Type B pancreatic cell (in vitro differentiated cells): ENCODE measurements at regions not wholly inside any gene's neighbourhood (a gene's known extent, or its start where the extent isn't known, plus 50 kb on each side); places are given as distances from the start of the nearest gene placed in this dataset.

Source experiments
- DNase-seq: peaks from one replicate; pipeline ENCODE4 v3.0.0; 2021; ENCODE audit warnings: mixed read lengths; ENCODE audit not compliant: unreplicated experiment; ENCODE audit errors: extremely low spot score
- H3K27ac Mint-ChIP-seq: 2 replicates; pipeline ENCODE4 v1.8.0; 2021; ENCODE audit warnings: mild to moderate bottlenecking, mixed read lengths
- H3K27me3 Mint-ChIP-seq: 2 replicates; pipeline ENCODE4 v1.8.0; 2021; ENCODE audit warnings: mixed read lengths
- H3K36me3 Mint-ChIP-seq: 2 replicates; pipeline ENCODE4 v1.8.0; 2021; ENCODE audit warnings: mixed read lengths
- H3K4me1 Mint-ChIP-seq: one replicate; pipeline ENCODE4 v1.8.0; 2021; ENCODE audit warnings: mixed read lengths; ENCODE audit not compliant: unreplicated experiment
- H3K4me3 Mint-ChIP-seq: 2 replicates; pipeline ENCODE4 v1.8.0; 2021; ENCODE audit warnings: mild to moderate bottlenecking, mixed read lengths
- H3K9me3 Mint-ChIP-seq: 2 replicates; pipeline ENCODE4 v1.8.0; 2021; ENCODE audit warnings: mixed read lengths
- CTCF ChIP-seq: fragments of 200-600 bp; sonication (generic); conservative IDR thresholded peaks from 2 replicates; pipeline ENCODE4 v1.5.0; 2021; ENCODE audit warnings: antibody characterized with exemption, mild to moderate bottlenecking

- H3K9me3 Mint-ChIP-seq: no peaks in the 10 kb centered on the region
- no peaks in the 10 kb centered on the region for H3K36me3 Mint-ChIP-seq
Measured at GRCh38 chr5:107211630-107212029, 459.1 kb downstream of the EFNA5 start.

GRCh38 chr5:107208867-107209266 lies 461.9 kb downstream of the EFNA5 start:
- no peaks in the 10 kb centered on the region for H3K9me3 Mint-ChIP-seq
- no peak overlapping the region for H3K27ac Mint-ChIP-seq
- no peak for DNase-seq
- no peak for TF ChIP-seq CTCF
- no peaks in the 10 kb centered on the region for H3K27me3 Mint-ChIP-seq
- H3K4me3 Mint-ChIP-seq: no peak overlapping the region
- no peaks in the 10 kb centered on the region for H3K36me3 Mint-ChIP-seq
- H3K4me1 Mint-ChIP-seq: peaks cover 12% of the 10 kb centered on the region

More at GRCh38 chr5:107211630-107212029, 459.1 kb downstream of the EFNA5 start:
- no peak for DNase-seq
- Mint-ChIP-seq H3K4me1 (peaks cover 6% of the 10 kb centered on the region), H3K27me3 (no peaks in the 10 kb centered on the region), H3K4me3 (no peak overlapping the region), H3K27ac (no peak overlapping the region)
- TF ChIP-seq CTCF: no peak

GRCh38 chr5:107204413-107204812 lies 466.3 kb downstream of the EFNA5 start:
- no peaks in the 10 kb centered on the region for H3K27me3 Mint-ChIP-seq
- H3K4me1 Mint-ChIP-seq: peaks cover 17% of the 10 kb centered on the region
- TF ChIP-seq CTCF: no peak
- no peak overlapping the region for H3K4me3 Mint-ChIP-seq
- H3K36me3 Mint-ChIP-seq: no peaks in the 10 kb centered on the region
- no peak overlapping the region for H3K27ac Mint-ChIP-seq
- no peaks in the 10 kb centered on the region for H3K9me3 Mint-ChIP-seq
- DNase-seq: no peak

DNA sequence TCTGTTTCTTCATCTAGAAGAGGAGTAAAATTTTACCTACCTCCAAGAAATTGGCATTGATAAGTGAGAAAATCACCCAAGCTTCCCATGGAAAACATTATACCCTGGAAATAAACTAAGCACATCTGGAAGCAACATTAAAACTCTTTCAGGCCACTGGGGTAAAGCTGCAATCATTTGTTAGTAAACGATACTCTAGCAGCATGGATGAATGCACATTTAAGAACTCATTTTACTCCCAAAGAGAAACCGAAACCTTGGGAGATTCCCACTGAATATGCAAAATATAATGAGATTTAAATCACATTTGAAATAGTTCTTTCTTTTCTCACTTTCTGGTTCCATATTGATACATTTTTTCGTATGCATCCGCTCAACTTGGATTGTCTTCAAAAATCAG lies 467.5 kb downstream of the EFNA5 start:
- Mint-ChIP-seq H3K9me3 (no peaks in the 10 kb centered on the region), H3K27ac (no peak overlapping the region), H3K36me3 (no peaks in the 10 kb centered on the region), H3K4me3 (no peak overlapping the region), H3K4me1 (peaks cover 17% of the 10 kb centered on the region), H3K27me3 (no peaks in the 10 kb centered on the region)
- DNase-seq: no peak
- no peak for TF ChIP-seq CTCF

DNA sequence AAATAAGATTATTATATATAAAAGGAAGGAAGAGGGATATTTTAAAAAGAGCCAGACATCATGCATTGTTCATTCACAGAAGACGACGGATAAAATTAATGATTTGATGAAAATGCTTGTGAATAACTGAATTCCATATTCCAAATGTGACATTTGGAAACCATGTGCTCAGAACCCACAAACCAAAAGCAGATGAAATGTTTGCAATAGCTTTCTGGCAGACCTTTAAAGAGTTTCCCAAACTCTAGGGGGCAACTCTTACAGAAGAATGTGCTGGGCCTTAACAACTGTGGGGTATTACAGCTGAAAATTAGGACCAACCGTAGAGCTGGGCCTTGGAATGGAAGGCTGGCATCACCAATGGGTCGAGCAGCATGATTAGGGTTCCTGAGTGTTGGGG lies 471.0 kb downstream of the EFNA5 start:
- Mint-ChIP-seq H3K4me3 (no peak overlapping the region), H3K36me3 (no peaks in the 10 kb centered on the region), H3K27ac (no peak overlapping the region), H3K27me3 (no peaks in the 10 kb centered on the region), H3K9me3 (no peaks in the 10 kb centered on the region), H3K4me1 (peaks cover 18% of the 10 kb centered on the region)
- no peak for TF ChIP-seq CTCF
- no peak for DNase-seq

DNA sequence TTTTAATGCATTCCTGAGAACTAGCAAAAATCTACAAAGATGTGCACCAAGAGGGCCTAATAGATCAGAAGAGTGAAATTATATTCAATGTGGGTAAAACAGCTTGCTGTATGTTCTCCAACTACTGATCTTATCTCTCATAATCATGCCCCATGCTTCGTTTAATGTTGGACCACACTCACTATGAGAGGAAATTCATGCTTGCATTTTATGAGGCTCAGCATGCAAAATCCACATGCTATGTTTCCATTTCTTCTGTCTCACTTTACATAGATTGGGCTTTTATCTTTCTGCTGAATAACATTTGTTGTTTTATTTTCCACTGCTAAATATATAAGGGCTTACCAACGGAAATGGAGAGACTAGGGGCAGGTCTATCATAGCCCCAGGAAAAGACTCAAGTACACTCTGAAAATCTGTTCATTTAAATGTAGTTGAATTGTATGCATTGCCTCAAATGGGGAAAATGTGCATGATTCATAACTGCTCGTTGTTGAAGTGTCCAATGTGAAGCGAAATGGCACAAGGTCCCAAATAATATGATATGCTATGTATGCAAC lies 474.2 kb downstream of the EFNA5 start:
- DNase-seq: no peak
- H3K36me3 Mint-ChIP-seq: peaks cover 3% of the 10 kb centered on the region
- no peak for TF ChIP-seq CTCF
- H3K4me3 Mint-ChIP-seq: no peak overlapping the region
- no peak overlapping the region for H3K27ac Mint-ChIP-seq
- H3K4me1 Mint-ChIP-seq: peaks cover 4% of the 10 kb centered on the region
- peaks cover 10% of the 10 kb centered on the region for H3K9me3 Mint-ChIP-seq
- peaks cover 3% of the 10 kb centered on the region for H3K27me3 Mint-ChIP-seq
